Adipocyte (in vitro differentiated cells): ENCODE measurements at regions not wholly inside any gene's neighbourhood (a gene's known extent, or its start where the extent isn't known, plus 50 kb on each side); places are given as distances from the start of the nearest gene placed in this dataset.

Experiments
- DNase-seq: peaks from one replicate; pipeline ENCODE4 v3.0.0-alpha.2; 2015; ENCODE audit warnings: low read depth
- H3K27me3 ChIP-seq: replicated peaks from 2 replicates; pipeline ENCODE4 v1.7.0; 2013; ENCODE audit warnings: mild to moderate bottlenecking, low read length, moderate library complexity; ENCODE audit not compliant: control insufficient read depth, insufficient read depth
- H3K36me3 ChIP-seq: 2 replicates; pipeline ENCODE4 v1.7.0; 2013; ENCODE audit warnings: low read length, mild to moderate bottlenecking, moderate library complexity; ENCODE audit not compliant: control insufficient read depth, insufficient read depth, severe bottlenecking
- H3K4me1 ChIP-seq: 2 replicates; pipeline ENCODE4 v1.7.0; 2013; ENCODE audit warnings: mild to moderate bottlenecking, low read length, moderate library complexity; ENCODE audit not compliant: control insufficient read depth, insufficient read depth
- H3K4me3 ChIP-seq: 2 replicates; pipeline ENCODE4 v1.7.0; 2013; ENCODE audit warnings: mild to moderate bottlenecking, low read length, moderate library complexity
- H3K9ac ChIP-seq: 2 replicates; pipeline ENCODE4 v1.7.0; 2013; ENCODE audit warnings: mild to moderate bottlenecking, low read length, moderate library complexity
- H3K9me3 ChIP-seq: 2 replicates; pipeline ENCODE4 v1.7.0; 2013; ENCODE audit warnings: mild to moderate bottlenecking, low read length, moderate library complexity; ENCODE audit not compliant: control insufficient read depth

DNA sequence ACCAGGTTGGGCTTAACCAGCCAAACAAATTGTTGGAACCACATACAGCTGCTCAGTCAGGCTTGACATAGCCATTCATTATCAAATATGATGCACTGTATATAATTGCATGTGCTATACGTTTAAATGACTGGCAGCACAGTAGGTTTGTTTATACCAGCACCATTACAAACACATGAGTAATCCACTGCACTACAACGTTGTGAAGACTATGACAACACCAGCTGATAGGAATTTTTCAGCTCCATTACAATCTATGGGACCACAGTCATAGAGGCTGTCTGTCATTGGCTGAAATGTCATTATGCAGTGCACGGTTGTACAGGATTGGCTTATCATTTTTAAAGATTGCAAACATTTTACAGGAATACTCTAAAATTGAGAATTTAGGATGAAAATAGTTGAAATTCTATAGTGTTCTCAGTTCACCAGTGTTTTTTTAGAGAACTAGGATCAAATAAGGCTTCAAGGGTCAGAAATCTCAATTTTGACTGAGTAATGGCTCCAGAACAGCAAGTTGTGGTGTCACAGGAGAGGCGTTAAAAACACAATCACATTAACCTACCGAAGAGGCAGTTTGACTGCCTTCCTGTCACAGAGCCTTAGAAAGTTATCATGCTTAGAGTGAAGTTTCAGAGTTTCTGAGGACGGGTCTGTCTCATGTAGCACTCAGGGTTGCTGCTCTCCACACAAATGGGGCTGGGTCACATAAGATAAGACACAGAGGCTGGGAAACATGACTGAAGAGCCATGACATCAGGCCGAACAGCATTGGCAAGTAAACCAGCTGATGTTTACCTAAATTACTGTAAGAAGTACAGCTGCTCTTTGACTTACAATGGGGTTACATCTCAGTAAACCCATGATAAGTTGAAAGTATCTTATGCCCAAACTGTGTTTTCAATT lies 60.7 kb upstream of the SMLR1 start:
- no peaks in the 10 kb centered on the region for H3K4me1 ChIP-seq
- no peaks in the 10 kb centered on the region for H3K36me3 ChIP-seq
- H3K9ac ChIP-seq: no peak overlapping the region
- peaks cover 3% of the 10 kb centered on the region for H3K27me3 ChIP-seq
- H3K9me3 ChIP-seq: no peaks in the 10 kb centered on the region
- no peak overlapping the region for H3K4me3 ChIP-seq
- no peak for DNase-seq

DNA sequence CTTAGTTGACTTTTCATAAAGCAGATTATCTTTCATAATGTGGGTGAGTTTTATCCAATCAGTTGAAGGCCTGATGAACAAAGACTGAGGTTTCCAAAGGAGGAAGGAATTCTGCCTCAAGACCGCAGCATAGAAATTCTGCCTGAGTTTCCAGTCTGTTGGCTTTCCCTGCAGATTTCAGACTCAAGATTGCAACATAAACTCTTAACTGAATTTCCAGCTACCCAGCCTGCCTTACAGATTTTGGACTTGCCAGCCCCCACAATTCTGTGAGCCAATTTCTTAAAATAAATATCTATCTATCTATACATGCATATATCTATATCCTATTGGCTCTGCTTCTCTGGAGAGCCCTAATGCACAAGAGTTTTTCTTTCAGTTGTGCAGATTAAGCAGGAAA lies 57.3 kb upstream of the SMLR1 start:
- Histone ChIP-seq H3K4me1 (no peaks in the 10 kb centered on the region), H3K9me3 (no peaks in the 10 kb centered on the region), H3K4me3 (no peak overlapping the region), H3K36me3 (no peaks in the 10 kb centered on the region), H3K27me3 (no peaks in the 10 kb centered on the region), H3K9ac (no peak overlapping the region)
- no peak for DNase-seq

DNA sequence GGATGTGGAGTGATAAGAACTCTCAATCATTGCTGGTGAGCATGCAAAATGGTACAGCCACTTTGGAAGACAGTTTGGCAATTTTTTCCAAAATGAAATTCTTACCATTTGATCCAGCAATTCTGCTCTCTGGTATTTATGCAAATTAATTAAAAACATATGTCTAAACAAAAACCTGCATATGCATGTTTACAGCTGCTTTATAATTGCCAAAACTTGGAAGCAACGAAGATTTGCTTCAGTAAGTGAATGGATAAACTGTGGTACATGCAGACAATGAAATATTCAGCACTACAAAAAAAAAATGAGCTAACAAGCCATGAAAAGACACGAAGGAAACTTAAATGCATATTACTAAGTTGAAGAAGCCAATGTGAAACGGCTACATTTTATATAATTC lies 55.5 kb upstream of the SMLR1 start:
- H3K4me3 ChIP-seq: no peak overlapping the region
- H3K9ac ChIP-seq: no peak overlapping the region
- no peak for DNase-seq
- no peaks in the 10 kb centered on the region for H3K27me3 ChIP-seq
- no peaks in the 10 kb centered on the region for H3K36me3 ChIP-seq
- peaks cover 2% of the 10 kb centered on the region for H3K9me3 ChIP-seq
- no peaks in the 10 kb centered on the region for H3K4me1 ChIP-seq

DNA sequence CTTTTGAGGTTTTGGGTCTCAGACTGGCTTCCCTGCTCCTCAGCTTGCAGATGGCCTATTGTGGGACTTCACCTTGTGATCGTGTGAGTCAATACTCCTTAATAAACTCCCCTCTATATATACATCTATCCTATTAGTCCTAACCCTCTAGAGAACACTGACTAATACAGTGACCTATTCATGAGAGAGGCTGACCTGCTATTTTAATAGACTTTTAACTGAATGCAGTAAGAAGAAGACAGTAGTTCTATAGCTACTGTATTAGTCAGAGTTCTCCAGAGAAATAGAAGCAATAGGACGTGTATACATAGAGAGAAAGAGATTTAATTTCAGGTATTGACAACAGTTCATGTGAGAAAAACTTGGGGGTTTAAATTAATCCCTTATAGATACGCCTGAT lies 53.3 kb upstream of the SMLR1 start:
- no peak overlapping the region for H3K9ac ChIP-seq
- H3K4me3 ChIP-seq: no peak overlapping the region
- no peaks in the 10 kb centered on the region for H3K36me3 ChIP-seq
- peaks cover 5% of the 10 kb centered on the region for H3K4me1 ChIP-seq
- no peaks in the 10 kb centered on the region for H3K27me3 ChIP-seq
- H3K9me3 ChIP-seq: peaks cover 2% of the 10 kb centered on the region
- no peak for DNase-seq

DNA sequence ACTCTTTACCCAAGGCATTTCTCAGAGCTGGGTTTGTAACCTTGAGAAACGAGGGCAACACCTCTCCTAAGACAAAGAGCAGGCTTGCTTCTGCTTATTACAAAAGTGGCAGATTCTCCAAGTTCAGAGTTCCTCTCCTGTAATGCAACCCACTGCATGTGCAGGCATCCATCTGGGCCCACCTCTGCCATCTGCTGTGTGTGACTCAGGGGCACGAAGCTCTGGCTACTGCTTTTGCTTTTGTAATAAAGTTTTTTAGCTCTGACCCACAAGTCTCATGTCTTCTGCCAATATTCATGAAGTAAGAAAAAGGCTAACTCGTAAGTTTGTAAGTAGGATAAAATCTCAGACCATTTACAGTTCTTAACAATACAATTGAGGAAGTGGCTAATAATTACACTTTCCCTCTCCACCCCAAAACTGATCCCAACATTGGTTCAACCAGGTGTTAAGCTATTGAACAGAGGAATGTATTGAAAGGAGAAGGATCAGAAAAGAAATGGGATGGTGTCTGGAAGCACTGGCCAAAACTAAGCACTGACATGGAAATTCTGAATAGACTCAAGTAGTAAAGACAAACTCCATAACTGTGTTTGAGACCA lies 51.7 kb upstream of the SMLR1 start:
- H3K4me3 ChIP-seq: no peak overlapping the region
- DNase-seq: no peak
- peaks cover 2% of the 10 kb centered on the region for H3K9me3 ChIP-seq
- no peak overlapping the region for H3K9ac ChIP-seq
- no peaks in the 10 kb centered on the region for H3K36me3 ChIP-seq
- peaks cover 17% of the 10 kb centered on the region for H3K4me1 ChIP-seq
- H3K27me3 ChIP-seq: no peaks in the 10 kb centered on the region

DNA sequence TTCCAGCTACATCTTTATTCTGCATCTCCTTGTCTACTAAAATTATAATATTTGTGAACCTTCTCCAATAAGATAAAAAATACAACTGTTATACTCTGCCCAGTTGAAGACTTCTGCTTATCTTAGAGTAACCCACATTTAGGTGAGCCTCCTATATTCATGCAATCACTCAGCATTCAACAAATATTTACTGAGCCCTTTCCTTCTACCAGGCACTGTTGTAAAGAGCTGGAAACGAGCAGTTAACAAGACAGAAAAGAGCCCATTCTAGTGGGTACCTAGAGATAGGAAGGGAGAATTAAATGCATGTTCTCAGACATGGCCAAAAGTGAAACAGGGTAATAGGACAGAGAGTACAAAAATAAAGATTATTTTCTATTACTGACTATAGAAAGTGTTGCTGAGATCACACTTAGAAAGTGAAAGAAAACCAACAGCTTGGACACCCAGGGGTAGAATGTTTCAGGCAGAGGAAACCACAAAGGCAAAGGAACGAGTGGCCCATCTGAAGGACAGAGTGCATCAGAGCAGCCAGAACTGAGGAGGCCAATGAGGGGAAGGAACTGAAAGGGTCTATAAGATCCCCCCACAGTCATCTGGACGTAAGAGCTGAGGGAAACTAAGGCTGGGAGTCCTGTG lies 50.8 kb upstream of the SMLR1 start:
- no peak overlapping the region for H3K9ac ChIP-seq
- no peak for DNase-seq
- H3K9me3 ChIP-seq: peaks cover 2% of the 10 kb centered on the region
- H3K36me3 ChIP-seq: no peaks in the 10 kb centered on the region
- peaks cover 17% of the 10 kb centered on the region for H3K4me1 ChIP-seq
- no peak overlapping the region for H3K4me3 ChIP-seq
- no peaks in the 10 kb centered on the region for H3K27me3 ChIP-seq
